BJ (cell line): ENCODE measurements at regions not wholly inside any gene's neighbourhood (a gene's known extent, or its start where the extent isn't known, plus 50 kb on each side); places are given as distances from the start of the nearest gene placed in this dataset.
"Not testable (repeated sequence)": the region's sequence is repeated elsewhere in the genome, so short reads cannot be mapped to it uniquely, and the experiment has no call there.

Experiments
- CTCF ChIA-PET: fragments of 350-600 bp; formaldehyde crosslinking; extraction: SDS; loops from one replicate; lab custom pipeline; 2021; ENCODE audit warnings: antibody characterized with exemption, inconsistent platforms; lab: Yijun Ruan, JAX
- POLR2A ChIA-PET: fragments of 300-600 bp; sonication (Branson Sonifier 250); formaldehyde crosslinking; extraction: SDS; loops from one replicate; lab custom pipeline; 2021; ENCODE audit warnings: antibody characterized with exemption; lab: Charles Lee
- DNase-seq: peaks from one replicate; pipeline ENCODE4 v3.0.0-alpha.2; 2011; ENCODE audit warnings: low read depth
- H3K27me3 ChIP-seq: 2 replicates; pipeline ENCODE4 v1.6.0; 2011; ENCODE audit warnings: low read length; ENCODE audit not compliant: control insufficient read depth, insufficient read depth
- H3K36me3 ChIP-seq: 2 replicates; pipeline ENCODE4 v1.5.1; 2011; ENCODE audit warnings: low read length; ENCODE audit not compliant: control insufficient read depth, insufficient read depth
- H3K4me3 ChIP-seq: 2 replicates; pipeline ENCODE4 v1.5.1; 2011; ENCODE audit warnings: low read depth, mild to moderate bottlenecking, control low read depth, low read length

DNA sequence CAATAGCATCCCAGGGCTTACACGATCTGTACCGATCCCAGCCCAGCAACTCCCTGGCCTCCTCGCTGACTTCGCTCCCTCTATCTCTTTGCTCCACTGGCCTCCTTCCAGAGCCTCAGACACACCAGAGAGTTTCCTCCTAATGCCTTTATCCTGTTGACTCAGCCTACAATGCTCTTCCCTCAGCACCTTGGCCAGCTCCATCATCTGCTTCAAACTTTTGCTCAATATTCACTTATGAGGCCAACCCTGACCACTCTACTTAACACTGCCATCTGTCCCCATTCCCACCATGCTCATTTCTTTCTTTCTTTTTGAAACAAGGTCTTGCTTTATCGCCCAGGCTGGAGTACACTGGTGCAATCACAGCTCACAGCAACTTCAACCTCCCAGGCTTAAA lies 180.9 kb downstream of the CEP170 start:
- POLR2A ChIA-PET, CTCF ChIA-PET, H3K36me3 ChIP-seq, H3K27me3 ChIP-seq, H3K4me3 ChIP-seq, DNase-seq: not testable (repeated sequence)

DNA sequence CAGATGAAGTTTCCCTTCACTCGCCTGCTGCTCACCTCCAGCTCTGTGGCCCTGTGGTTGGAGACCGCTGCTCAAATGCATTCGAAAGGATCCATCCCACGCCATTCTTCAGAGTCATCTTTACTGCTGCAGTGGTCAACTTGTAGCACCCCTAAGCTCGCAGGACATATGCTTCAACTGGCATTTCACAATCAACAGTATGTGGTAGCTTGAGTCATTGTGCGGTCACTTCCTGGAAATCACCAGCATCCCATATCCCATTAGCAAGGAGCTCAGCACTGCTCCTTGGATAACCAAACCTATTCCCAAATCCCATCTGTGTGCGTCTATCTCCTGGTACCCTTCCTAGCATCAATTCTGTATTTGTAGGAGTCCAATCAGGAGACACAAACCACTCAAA lies 188.0 kb downstream of the CEP170 start:
- H3K4me3 ChIP-seq, POLR2A ChIA-PET, DNase-seq, CTCF ChIA-PET, H3K27me3 ChIP-seq, H3K36me3 ChIP-seq: not testable (repeated sequence)

DNA sequence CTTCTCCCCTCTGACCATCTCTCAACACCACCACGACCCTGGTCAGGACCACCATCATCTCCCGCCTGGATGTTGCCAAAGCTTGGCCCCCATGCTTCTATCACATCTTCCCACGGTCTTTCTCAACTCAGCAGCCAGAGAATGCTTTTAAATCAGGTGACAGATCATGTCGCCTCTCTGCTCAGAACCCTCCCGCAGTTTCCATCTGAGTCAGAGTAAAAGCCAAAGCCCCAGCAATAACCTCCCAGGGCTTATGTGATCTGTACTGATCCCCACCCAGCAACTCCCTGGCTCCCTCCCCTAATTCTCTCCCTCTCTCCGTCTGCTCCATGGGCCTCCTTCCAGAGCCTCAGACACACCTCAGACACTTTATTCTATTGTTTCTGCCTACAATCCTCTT lies 193.1 kb downstream of the CEP170 start:
- H3K27me3 ChIP-seq, DNase-seq, H3K36me3 ChIP-seq, H3K4me3 ChIP-seq, POLR2A ChIA-PET, CTCF ChIA-PET: not testable (repeated sequence)

DNA sequence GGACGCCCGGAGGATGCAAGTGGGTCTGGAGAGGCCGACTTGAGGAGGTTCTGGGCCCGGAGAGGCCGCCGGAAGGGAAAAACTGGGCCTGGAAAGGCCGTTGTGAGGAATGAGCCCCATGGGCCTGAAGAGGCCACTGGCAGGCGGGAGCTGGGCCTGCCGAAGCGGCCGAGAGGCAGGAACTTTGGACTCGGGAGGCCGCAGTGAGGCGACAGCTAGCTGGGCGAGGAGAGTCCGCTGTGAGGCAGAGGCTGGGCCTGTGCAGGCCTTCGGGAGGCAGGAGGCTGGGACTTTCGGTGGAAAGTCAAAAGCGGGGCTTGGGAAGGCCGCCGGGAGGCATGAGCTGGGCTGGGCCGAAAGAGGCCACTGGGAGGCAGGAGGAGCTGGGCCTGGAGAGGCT lies 199.6 kb downstream of the CEP170 start:
- H3K36me3 ChIP-seq, POLR2A ChIA-PET, H3K27me3 ChIP-seq, H3K4me3 ChIP-seq, CTCF ChIA-PET, DNase-seq: not testable (repeated sequence)

DNA sequence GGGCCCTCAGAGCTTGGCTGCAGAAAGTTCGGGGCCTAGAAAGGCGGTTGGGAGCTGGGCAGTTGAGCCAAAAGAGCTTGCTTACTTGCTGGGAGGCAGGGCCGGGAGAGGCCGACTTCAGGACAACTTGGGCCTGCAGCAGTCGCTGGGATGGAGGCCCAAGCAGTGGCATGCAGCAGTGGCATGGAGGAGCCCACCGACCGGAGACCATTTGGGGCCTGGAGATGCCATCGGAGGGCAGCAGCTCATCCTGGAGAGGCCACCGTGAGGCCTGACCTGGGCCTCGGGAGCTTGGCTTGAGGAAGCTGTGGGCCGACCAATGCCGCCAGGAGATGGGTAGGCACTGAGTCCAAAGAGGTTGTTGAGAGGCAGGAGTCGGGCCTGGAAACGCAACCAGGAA lies 200.0 kb downstream of the CEP170 start:
- POLR2A ChIA-PET, H3K27me3 ChIP-seq, H3K4me3 ChIP-seq, H3K36me3 ChIP-seq, DNase-seq, CTCF ChIA-PET: not testable (repeated sequence)

DNA sequence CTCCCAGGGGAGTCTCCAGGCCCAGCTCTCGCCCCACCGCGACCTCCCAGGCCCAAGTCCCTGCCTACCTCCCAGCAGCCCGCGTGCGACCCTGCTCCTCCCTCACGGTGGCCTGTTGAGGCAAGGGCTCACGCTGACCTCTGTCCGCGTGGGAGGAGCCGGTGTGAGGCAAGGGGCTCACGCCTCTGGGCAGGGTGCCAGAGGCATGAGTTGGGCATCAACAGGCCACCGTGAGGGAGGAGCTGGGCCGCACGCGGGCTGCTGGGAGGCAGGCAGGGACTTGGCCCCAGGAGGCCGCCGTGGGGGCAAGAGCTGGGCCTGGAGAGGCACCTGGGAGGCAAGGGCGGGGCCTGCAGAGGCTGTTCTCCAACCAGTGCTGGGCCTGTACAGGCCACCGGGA lies 200.4 kb downstream of the CEP170 start:
- H3K27me3 ChIP-seq, POLR2A ChIA-PET, CTCF ChIA-PET, DNase-seq, H3K4me3 ChIP-seq, H3K36me3 ChIP-seq: not testable (repeated sequence)

DNA sequence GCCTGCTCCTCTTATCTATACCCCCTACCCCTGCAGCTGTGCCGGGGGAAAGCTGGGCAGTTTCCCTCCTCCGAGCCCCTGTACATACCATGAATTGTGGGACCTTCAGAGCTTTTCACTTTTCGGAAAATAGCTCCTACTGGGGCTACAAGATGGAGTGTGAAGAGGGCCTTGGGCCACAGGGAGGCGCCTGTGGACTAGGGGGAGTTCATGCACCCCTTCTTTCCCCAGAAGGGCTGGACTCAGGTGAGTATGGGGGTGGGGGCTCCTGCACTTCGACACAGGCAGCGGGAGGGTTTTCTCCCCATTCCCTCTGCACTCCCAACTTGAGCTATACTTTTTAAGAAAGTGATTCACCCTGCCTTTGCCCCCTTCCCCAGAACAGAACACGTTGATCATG lies 202.0 kb downstream of the CEP170 start:
- DNase-seq, H3K36me3 ChIP-seq, CTCF ChIA-PET, POLR2A ChIA-PET, H3K4me3 ChIP-seq, H3K27me3 ChIP-seq: not testable (repeated sequence)

DNA sequence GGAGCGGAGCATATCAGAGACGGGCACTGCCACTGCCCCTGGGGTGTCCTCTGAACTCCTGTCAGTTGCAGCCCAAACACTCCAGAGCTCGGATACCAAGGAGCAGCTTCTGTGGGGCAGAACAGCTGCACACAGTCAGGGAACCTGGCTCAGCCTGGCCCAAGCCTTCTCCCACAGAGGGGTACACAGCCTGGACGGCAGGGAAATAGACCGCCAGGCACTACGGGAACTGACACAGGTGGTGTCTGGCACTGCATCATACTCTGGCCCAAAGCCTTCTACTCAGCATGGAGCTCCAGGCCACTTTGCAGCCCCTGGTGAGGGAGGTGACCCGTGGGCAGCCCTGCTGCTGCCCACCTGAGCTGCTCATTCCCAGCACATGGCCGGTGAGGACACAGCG lies 204.5 kb downstream of the CEP170 start:
- CTCF ChIA-PET, DNase-seq, POLR2A ChIA-PET, H3K36me3 ChIP-seq, H3K27me3 ChIP-seq, H3K4me3 ChIP-seq: not testable (repeated sequence)

DNA sequence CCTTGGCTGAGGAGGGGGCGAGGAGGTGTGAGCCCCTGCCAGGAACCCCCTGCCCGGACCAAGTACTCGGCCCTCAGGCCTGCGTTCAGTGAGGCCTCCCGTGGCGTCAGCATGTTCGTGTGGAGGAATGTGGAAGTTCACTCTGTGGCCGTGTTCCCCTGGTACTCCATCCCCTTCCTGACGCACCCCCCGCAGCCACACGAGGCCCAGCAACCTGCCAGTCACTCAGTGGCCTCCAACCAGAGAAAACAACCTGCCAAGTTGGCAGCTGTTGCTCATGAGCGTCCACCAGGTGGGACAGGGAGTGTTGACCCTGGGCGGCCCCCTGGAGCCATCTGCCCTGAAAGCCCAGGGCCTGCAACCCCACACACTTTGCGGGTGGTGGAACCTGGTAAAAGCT lies 205.4 kb downstream of the CEP170 start:
- CTCF ChIA-PET, H3K4me3 ChIP-seq, POLR2A ChIA-PET: not testable (repeated sequence)

DNA sequence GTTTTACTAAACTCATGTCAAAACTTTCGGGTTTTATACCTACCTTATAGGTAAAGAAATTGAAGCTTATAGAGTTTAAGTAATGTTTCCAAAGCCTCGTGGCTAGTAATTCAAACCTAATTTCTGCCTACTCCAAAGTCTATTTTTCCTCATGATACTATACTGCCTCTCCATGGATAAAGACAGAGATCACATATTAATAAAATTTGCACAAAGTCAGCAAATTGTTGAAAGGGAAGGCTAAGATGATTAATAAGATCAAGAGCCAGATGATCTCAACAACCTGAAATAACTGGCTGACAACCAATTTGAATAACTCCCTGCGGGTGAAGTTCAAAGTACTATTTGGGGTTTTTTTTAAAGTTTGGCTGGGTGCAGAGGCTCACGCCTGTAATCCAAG lies 233.7 kb downstream of the CEP170 start:
- H3K4me3 ChIP-seq, POLR2A ChIA-PET, H3K27me3 ChIP-seq, H3K36me3 ChIP-seq, CTCF ChIA-PET, DNase-seq: not testable (repeated sequence)

More for the DNA sequence above, 205.4 kb downstream of the CEP170 start:
- H3K36me3 ChIP-seq, H3K27me3 ChIP-seq, DNase-seq: not testable (repeated sequence)

DNA sequence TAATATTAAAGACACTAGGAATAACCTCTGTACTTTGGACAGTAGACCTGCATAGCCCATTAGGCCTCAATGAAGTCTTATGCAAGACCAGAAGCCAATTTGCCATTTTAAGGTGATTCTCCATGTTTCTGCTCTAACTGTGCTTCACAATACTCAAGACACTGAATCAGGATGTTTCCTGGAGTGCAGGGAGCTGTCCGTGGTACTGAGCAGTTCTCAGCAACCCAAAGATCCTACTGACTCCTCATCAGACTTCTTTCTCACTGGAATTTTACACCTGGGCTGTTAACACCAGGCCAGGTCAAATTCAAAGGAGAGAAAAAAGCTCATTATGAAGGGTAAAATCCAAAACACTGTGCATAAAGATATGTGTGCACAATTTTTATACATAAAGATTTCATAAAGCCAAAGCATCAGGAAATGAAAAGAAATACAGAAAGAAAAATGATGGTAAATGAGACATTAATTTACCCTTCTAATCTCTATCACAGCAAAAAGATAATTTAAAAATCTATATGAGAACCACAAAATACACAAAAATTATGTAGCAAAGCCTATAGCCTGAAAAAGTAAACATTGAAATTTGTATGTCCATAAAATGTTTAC lies 235.9 kb downstream of the CEP170 start:
- H3K36me3 ChIP-seq, H3K4me3 ChIP-seq, POLR2A ChIA-PET, H3K27me3 ChIP-seq, CTCF ChIA-PET, DNase-seq: not testable (repeated sequence)

DNA sequence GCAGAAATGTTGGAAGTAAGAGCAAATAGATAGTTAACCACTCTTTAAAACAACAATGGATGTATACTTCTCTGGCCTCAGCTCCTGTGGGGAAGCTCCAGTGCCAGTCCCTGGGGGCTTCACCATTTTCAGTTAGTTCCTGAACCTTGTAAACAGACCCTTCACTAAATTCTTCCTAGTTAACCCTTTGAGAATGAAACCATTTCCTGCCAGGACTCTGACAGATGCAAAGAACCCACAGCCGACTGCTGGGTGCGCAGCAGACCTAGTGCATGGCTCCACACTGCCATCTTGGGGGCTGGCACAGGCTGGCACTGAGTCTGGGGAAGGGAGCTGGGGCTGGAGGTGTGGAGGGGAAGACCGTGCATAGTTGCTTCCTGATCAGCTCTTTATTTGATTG lies 244.4 kb downstream of the CEP170 start:
- CTCF ChIA-PET, H3K27me3 ChIP-seq, H3K36me3 ChIP-seq, POLR2A ChIA-PET, H3K4me3 ChIP-seq, DNase-seq: not testable (repeated sequence)

DNA sequence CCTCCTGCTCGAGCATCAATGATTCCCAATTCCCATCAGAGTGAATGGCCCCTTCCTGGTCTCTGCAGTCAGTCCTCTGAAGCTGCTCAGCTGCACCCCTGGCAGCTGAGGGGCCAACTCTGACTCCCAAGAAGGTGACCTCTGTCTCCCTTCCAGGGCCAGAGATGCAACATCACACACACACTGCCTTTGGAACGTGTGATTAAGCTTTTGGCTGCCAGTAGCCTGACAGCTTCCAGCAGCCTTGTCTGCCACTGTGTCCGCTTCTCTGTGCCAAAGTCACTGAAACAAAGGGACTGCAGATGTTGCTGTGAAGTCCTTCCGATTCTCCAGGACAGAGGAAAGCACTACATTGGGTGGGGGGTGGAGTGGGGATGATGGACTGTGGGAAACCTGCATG lies 254.1 kb downstream of the CEP170 start:
- DNase-seq, POLR2A ChIA-PET, H3K4me3 ChIP-seq, H3K27me3 ChIP-seq, H3K36me3 ChIP-seq, CTCF ChIA-PET: not testable (repeated sequence)

DNA sequence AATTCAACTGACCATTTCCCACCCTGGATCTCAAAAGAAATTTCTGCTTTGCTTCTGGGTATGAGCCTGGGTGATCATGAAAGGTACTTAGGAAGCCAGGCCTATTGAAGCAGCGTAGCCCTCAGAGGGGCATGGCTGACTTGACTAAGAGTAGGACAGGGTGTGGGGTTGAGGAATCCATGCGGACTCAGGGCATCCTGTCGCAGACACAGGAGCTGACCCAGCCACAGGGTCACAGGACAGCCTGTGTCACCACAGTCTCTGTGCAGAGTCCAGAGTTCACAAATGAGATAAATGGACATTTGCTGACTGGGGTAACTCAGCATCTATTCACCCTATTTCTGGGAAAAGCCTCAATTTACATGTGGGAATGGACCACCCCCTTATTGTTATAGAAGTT lies 262.3 kb downstream of the CEP170 start:
- H3K27me3 ChIP-seq, DNase-seq, H3K36me3 ChIP-seq, POLR2A ChIA-PET, H3K4me3 ChIP-seq, CTCF ChIA-PET: not testable (repeated sequence)
